AG04449 (cell line): ENCODE measurements at regions not wholly inside any gene's neighbourhood (a gene's known extent, or its start where the extent isn't known, plus 50 kb on each side); places are given as distances from the start of the nearest gene placed in this dataset.

Source experiments
- CTCF ChIA-PET: fragments of 350-600 bp; formaldehyde crosslinking; extraction: SDS; loops from one replicate; lab custom pipeline; 2021; ENCODE audit warnings: antibody characterized with exemption; lab: Yijun Ruan, JAX
- POLR2A ChIA-PET: fragments of 400-600, 350-600 bp; formaldehyde crosslinking; extraction: SDS; loops from one replicate; lab custom pipeline; 2020; ENCODE audit warnings: antibody characterized with exemption, inconsistent platforms; lab: Yijun Ruan, JAX
- DNase-seq: peaks from one replicate; pipeline ENCODE4 v3.0.0-alpha.2; 2010; ENCODE audit warnings: low read depth, low spot score
- H3K4me3 ChIP-seq: 2 replicates; pipeline ENCODE4 v1.5.1; 2011; ENCODE audit warnings: low read depth, mild to moderate bottlenecking, control low read depth, low read length
- TF ChIP-seq, protein P1 (sequence below): IDR thresholded peaks from one replicate; pipeline ENCODE4 v1.5.1; 2011; ENCODE audit warnings: mild to moderate bottlenecking, moderate library complexity, low read length, control low read depth, inconsistent platforms; ENCODE audit not compliant: insufficient read depth; ENCODE audit errors: missing control alignments

GRCh38 chr1:191575180-191575579 lies 583.1 kb upstream of the RGS18 start:
- POLR2A ChIA-PET = no interaction called here
- no peak for DNase-seq
- TF ChIP-seq, protein P1, sequence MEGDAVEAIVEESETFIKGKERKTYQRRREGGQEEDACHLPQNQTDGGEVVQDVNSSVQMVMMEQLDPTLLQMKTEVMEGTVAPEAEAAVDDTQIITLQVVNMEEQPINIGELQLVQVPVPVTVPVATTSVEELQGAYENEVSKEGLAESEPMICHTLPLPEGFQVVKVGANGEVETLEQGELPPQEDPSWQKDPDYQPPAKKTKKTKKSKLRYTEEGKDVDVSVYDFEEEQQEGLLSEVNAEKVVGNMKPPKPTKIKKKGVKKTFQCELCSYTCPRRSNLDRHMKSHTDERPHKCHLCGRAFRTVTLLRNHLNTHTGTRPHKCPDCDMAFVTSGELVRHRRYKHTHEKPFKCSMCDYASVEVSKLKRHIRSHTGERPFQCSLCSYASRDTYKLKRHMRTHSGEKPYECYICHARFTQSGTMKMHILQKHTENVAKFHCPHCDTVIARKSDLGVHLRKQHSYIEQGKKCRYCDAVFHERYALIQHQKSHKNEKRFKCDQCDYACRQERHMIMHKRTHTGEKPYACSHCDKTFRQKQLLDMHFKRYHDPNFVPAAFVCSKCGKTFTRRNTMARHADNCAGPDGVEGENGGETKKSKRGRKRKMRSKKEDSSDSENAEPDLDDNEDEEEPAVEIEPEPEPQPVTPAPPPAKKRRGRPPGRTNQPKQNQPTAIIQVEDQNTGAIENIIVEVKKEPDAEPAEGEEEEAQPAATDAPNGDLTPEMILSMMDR = no peak
- CTCF ChIA-PET = no interaction called here
- H3K4me3 ChIP-seq = no peak overlapping the region

- ChIA-PET POLR2A (no interaction called here), CTCF (no interaction called here)
- TF ChIP-seq, protein P1 = no peak
Measured at GRCh38 chr1:191575746-191576145, 582.5 kb upstream of the RGS18 start.

GRCh38 chr1:191577213-191577612 lies 581.0 kb upstream of the RGS18 start:
- TF ChIP-seq, protein P1 = no peak
- CTCF ChIA-PET = no interaction called here

More at GRCh38 chr1:191575746-191576145, 582.5 kb upstream of the RGS18 start:
- H3K4me3 ChIP-seq = no peak overlapping the region
- no peak for DNase-seq

GRCh38 chr1:191578281-191578680 lies 580.0 kb upstream of the RGS18 start:
- no peak for DNase-seq
- H3K4me3 ChIP-seq = no peak overlapping the region
- TF ChIP-seq, protein P1 = no peak
- CTCF ChIA-PET = no interaction called here
- POLR2A ChIA-PET = no interaction called here

More at GRCh38 chr1:191577213-191577612, 581.0 kb upstream of the RGS18 start:
- no peak overlapping the region for H3K4me3 ChIP-seq
- no peak for DNase-seq
- POLR2A ChIA-PET = no interaction called here

DNA sequence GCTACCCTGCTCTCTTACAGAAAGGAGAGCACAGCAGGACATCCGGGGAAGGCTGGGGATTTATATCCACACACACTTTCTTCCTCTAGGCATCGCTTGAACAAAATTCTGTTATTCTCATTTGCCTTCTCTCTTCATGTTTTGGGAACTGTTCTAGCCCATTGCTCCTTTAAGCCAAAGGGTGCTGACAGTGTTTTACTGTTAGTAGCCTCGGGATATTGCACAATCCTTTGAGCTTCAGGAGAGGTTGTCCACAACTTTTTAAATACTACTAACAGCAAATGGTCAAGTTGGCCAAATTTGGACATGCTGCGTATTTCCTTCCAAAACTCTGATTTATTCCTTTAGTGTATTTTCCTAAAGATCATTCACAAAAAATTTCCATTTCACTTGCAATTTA lies 579.2 kb upstream of the RGS18 start:
- ChIA-PET POLR2A (no interaction called here), CTCF (no interaction called here)
- DNase-seq = no peak
- no peak overlapping the region for H3K4me3 ChIP-seq
- TF ChIP-seq, protein P1 = no peak

- no peak for DNase-seq
- ChIA-PET CTCF (no interaction called here), POLR2A (no interaction called here)
- H3K4me3 ChIP-seq = no peak overlapping the region
- TF ChIP-seq, protein P1 = no peak
Measured at GRCh38 chr1:191582169-191582568, 576.1 kb upstream of the RGS18 start.
